ENCODE measurements at regions not wholly inside any gene's neighbourhood (a gene's known extent, or its start where the extent isn't known, plus 50 kb on each side); places are given as distances from the start of the nearest gene placed in this dataset.

DNA sequence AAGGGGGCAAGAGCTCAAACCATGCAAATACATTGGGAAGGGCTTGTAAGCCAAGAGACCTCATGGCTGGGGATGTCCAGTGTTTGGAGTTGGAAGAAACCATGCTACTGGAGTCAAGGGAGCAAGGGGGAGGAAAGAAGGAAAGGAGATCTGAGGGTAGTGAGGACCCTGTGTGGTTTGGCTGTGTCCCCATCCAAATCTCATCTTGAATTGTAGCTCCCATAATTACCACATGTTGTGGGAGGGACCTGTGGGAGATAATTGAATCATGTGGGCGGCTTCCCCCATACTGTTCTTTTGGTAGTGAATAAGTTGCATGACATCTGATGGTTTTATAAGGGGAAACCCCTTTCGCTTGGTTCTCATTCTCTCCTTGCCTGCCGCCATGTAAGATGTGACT, 56.5 kb upstream of the ADRB1 start:
- ATAC-seq (no peak), DNase-seq (no peak)
- intact Hi-C loops (cut with DNase I), result no loop called here
- no peak overlapping the region for H3K4me3 ChIP-seq
- H3K27me3 ChIP-seq, result no peaks in the 10 kb centered on the region
- peaks cover 0 to 20% (median 5%) of the 10 kb centered on the region in 9 donors for H3K4me1 ChIP-seq
- H3K27ac ChIP-seq, result no peak overlapping the region
- no peaks in the 10 kb centered on the region for H3K9me3 ChIP-seq
- H3K36me3 ChIP-seq, result no peaks in the 10 kb centered on the region
- WGBS, 2 donors, result 94 to 97% methylated on average over 3 of the region's 3 CpGs
- TF ChIP-seq, protein P1, sequence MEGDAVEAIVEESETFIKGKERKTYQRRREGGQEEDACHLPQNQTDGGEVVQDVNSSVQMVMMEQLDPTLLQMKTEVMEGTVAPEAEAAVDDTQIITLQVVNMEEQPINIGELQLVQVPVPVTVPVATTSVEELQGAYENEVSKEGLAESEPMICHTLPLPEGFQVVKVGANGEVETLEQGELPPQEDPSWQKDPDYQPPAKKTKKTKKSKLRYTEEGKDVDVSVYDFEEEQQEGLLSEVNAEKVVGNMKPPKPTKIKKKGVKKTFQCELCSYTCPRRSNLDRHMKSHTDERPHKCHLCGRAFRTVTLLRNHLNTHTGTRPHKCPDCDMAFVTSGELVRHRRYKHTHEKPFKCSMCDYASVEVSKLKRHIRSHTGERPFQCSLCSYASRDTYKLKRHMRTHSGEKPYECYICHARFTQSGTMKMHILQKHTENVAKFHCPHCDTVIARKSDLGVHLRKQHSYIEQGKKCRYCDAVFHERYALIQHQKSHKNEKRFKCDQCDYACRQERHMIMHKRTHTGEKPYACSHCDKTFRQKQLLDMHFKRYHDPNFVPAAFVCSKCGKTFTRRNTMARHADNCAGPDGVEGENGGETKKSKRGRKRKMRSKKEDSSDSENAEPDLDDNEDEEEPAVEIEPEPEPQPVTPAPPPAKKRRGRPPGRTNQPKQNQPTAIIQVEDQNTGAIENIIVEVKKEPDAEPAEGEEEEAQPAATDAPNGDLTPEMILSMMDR (IDR thresholded peaks at IDR 0.05), result no peak

- ATAC-seq, result no peak
- Histone ChIP-seq H3K4me3 (no peak overlapping the region), H3K27ac (no peak overlapping the region), H3K4me1 (peaks cover 0 to 18% (median 4%) of the 10 kb centered on the region in 9 donors), H3K36me3 (no peaks in the 10 kb centered on the region), H3K9me3 (no peaks in the 10 kb centered on the region), H3K27me3 (no peaks in the 10 kb centered on the region)
- TF ChIP-seq, protein P1 (IDR thresholded peaks at IDR 0.05), result no peak
- 86 to 89% methylated on average over 2 of the region's 2 CpGs for WGBS, 2 donors
- intact Hi-C loops (cut with DNase I), result no loop called here
- peak in 1 of 2 donors; percentile 18 for DNase-seq
Observed at GRCh38 chr10:113987805-113988204, 55.9 kb upstream of the ADRB1 start.

GRCh38 chr10:113988535-113988934, 55.1 kb upstream of the ADRB1 start:
- ATAC-seq (no peak), DNase-seq (no peak)
- TF ChIP-seq, protein P1 (IDR thresholded peaks at IDR 0.05), result no peak
- H3K36me3 ChIP-seq, result no peaks in the 10 kb centered on the region
- intact Hi-C loops (cut with DNase I), result no loop called here
- WGBS, 2 donors, result 92 to 93% methylated on average over 3 of the region's 3 CpGs
- H3K4me3 ChIP-seq, result no peak overlapping the region
- no peaks in the 10 kb centered on the region for H3K9me3 ChIP-seq
- H3K27ac ChIP-seq, result no peak overlapping the region
- no peaks in the 10 kb centered on the region for H3K27me3 ChIP-seq
- H3K4me1 ChIP-seq, result peaks cover 0 to 18% (median 3%) of the 10 kb centered on the region in 9 donors

DNA sequence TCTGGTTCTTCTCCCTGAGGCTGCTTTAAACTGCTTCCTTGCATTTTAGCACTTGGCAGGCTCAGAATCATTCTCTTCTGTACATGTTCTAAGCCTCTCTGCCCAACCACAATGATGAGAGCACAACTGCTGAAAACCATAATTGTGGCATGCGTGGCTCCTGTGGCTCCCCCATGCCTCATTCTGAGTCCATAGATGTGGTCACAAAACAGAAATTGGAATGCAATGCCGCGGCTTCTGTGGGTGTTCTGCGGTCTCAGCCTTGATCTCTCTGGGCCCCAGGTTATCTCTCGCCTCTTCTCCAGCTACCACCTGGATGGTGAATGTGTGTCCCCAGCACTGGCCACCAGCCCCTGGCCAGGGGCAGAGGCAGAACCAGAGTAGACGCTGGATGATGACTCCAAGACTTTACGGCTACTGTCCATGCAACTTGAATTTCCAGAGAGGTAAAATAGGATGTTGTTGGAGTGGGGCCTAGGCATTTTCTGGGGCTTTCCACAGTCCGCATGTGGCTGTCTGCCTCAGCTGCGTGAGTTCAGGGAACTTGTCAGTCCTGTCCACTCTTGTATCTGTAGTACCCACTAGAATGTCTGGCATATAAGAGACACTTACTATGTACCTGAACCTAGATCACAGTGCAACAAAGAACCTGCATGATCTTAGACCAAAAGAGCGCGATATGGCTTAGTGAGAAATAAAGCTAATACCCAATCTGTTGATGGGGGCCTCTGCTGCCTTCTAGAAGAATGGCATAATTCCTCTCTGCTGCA, 52.4 kb upstream of the ADRB1 start:
- ATAC-seq, result no peak
- WGBS, 2 donors, result 97 to 98% methylated on average over 11 of the region's 11 CpGs
- TF ChIP-seq, protein P1 (IDR thresholded peaks at IDR 0.05), result no peak
- intact Hi-C loops (cut with DNase I), result no loop called here
- Histone ChIP-seq H3K4me3 (no peak overlapping the region), H3K4me1 (peaks cover 0 to 35% (median 6%) of the 10 kb centered on the region in 9 donors), H3K27ac (no peak overlapping the region), H3K27me3 (no peaks in the 10 kb centered on the region), H3K9me3 (no peaks in the 10 kb centered on the region), H3K36me3 (no peaks in the 10 kb centered on the region)
- no peak for DNase-seq
